Right atrium auricular region (tissue), 2 donors: ENCODE measurements at regions not wholly inside any gene's neighbourhood (a gene's known extent, or its start where the extent isn't known, plus 50 kb on each side); places are given as distances from the start of the nearest gene placed in this dataset.

ENCODE experiments used
- DNase-seq: peaks from one replicate; pipeline ENCODE4 v3.0.0-alpha.2; 2019; ENCODE audit warnings: low spot score
- H3K27ac ChIP-seq, 2 donors: fragments of 200-600 bp; sonication (generic); 1 replicate in 1 of 2; 2 replicates in 1 of 2; pipeline ENCODE4 v1.5.1; 2016 to 2019
- H3K27me3 ChIP-seq, 2 donors: fragments of 200-600 bp; sonication (generic); one replicate each; pipeline versions ENCODE4 v1.5.1 to v1.6.0; 2017 to 2019
- H3K36me3 ChIP-seq: fragments of 200-600 bp; sonication (generic); one replicate; pipeline ENCODE4 v1.5.1; 2016
- H3K4me1 ChIP-seq, 2 donors: fragments of 200-600 bp; sonication (generic); one replicate each; pipeline versions ENCODE4 v1.5.1 to v1.6.0; 2017 to 2019
- H3K4me3 ChIP-seq, 2 donors: fragments of 200-600 bp; sonication (generic); 1 replicate in 1 of 2; 2 replicates in 1 of 2; pipeline ENCODE4 v1.5.1; 2017 to 2019; ENCODE audit warnings: mild to moderate bottlenecking in 1 of 2, moderate library complexity in 1 of 2
- H3K9me3 ChIP-seq, 2 donors: fragments of 200-600 bp; sonication (generic); one replicate each; pipeline ENCODE4 v1.5.1; 2019
- CTCF ChIP-seq, 2 donors: fragments of 200-600 bp; sonication (generic); IDR thresholded peaks; one replicate each; pipeline ENCODE4 v1.5.1; 2019; ENCODE audit warnings: antibody characterized with exemption in 2 of 2

DNA sequence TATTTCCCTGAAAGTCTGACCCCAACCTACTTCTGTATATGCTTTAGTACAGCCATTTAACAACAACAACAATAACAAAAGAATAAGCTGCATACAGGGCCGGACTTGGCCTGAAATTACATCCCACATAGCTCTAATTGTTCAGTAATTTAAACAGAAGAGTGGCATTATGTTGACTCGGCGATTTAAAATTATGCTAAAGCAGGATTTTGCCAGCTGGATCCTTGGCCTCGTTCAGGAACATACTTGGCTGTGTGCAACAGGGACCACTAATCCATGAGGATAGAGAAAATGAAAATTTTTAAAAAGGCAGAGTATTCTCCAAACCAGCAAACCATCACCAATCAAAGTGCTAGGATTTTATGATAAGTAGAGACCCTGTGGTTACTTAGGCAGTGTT is 433.1 kb upstream of the RBMS3 start:
- no peak overlapping the region for H3K27ac ChIP-seq
- TF ChIP-seq CTCF (IDR thresholded peaks at IDR 0.05): no peak
- DNase-seq: no peak
- no peaks in the 10 kb centered on the region for H3K4me1 ChIP-seq
- H3K9me3 ChIP-seq: no peaks in the 10 kb centered on the region
- H3K27me3 ChIP-seq: no peaks in the 10 kb centered on the region
- H3K36me3 ChIP-seq: no peaks in the 10 kb centered on the region
- H3K4me3 ChIP-seq: no peak overlapping the region

- peak overlapping the region in 1 of 2 donors; percentile 16 for H3K27ac ChIP-seq
- no peak overlapping the region for H3K4me3 ChIP-seq
- H3K9me3 ChIP-seq: no peaks in the 10 kb centered on the region
- no peaks in the 10 kb centered on the region for H3K36me3 ChIP-seq
- H3K4me1 ChIP-seq: no peaks in the 10 kb centered on the region
- H3K27me3 ChIP-seq: no peaks in the 10 kb centered on the region
- TF ChIP-seq CTCF (IDR thresholded peaks at IDR 0.05): no peak
- DNase-seq: no peak
These were observed 430.7 kb upstream of the RBMS3 start for GRCh38 chr3:28850186-28850585.

DNA sequence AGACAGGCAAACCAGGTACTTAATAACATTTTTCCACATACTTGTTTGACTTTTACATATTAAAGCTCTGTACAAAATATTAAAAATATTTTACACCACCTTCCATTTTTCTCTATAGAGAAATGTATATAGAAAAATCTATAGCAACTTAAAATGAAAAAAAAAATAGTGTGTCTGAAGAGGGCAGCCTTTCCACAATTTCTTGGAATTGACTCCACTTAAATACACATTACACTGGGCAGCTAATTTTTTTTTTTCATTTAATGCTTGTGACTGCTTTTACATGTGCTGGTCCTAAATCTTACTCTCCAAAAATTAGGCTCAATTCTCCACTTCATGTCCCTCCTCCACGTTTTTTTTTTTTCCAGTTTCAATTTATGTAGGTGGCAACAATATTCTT is 427.0 kb upstream of the RBMS3 start:
- Histone ChIP-seq H3K9me3 (no peaks in the 10 kb centered on the region), H3K27me3 (no peaks in the 10 kb centered on the region), H3K4me3 (no peak overlapping the region), H3K4me1 (no peaks in the 10 kb centered on the region), H3K36me3 (no peaks in the 10 kb centered on the region), H3K27ac (no peak overlapping the region)
- no peak for DNase-seq
- peak in 1 of 2 donors; percentile 11 for TF ChIP-seq CTCF (IDR thresholded peaks at IDR 0.05)

DNA sequence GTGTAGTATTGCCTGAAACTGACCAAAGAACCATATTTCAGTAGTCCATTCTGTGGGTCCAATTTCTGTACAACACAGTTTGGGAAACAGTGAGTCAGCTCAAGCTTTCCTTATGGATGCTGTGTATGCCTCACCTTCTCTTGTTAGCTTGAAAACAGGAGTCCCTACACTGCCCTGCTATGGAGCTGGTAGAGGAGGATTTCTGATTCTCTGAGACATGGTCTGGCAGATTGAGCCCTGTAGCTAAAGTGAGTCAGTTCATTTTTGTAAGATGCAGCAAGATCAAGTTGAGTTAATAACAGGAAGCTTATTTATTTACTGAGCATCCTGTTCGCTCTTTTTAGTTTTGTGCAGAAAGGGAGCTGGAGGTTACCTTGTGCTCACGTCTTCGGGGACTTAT is 424.1 kb upstream of the RBMS3 start:
- no peak overlapping the region for H3K27ac ChIP-seq
- H3K27me3 ChIP-seq: no peaks in the 10 kb centered on the region
- peaks cover 0 to 10% of the 10 kb centered on the region in 2 donors for H3K4me1 ChIP-seq
- H3K4me3 ChIP-seq: no peak overlapping the region
- H3K36me3 ChIP-seq: no peaks in the 10 kb centered on the region
- DNase-seq: no peak
- no peaks in the 10 kb centered on the region for H3K9me3 ChIP-seq
- TF ChIP-seq CTCF (IDR thresholded peaks at IDR 0.05): no peak

DNA sequence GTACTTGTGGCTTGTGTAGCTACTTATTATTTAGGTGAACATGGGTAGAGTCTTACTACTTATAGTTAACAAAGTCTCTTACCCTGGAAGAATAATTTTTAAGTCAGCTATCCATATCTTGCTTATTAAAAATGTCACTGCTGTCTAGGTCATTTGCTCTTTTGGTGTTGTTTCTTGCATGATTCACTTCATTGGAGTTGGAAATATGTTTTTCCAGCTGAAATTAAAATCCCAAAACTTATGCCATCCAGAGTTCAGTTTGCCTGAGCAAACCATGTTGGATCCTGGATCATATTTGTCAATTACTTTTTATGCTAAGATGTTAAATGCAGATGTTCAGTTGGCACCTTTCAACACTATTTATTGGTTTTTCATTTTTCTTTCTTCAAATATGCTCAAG is 421.0 kb upstream of the RBMS3 start:
- no peak for TF ChIP-seq CTCF (IDR thresholded peaks at IDR 0.05)
- Histone ChIP-seq H3K27ac (peak overlapping the region in 1 of 2 donors; percentile 36), H3K9me3 (no peaks in the 10 kb centered on the region), H3K36me3 (no peaks in the 10 kb centered on the region), H3K4me1 (peaks cover 0 to 10% of the 10 kb centered on the region in 2 donors), H3K27me3 (no peaks in the 10 kb centered on the region), H3K4me3 (no peak overlapping the region)
- DNase-seq: no peak

- H3K4me3 ChIP-seq: no peak overlapping the region
- no peaks in the 10 kb centered on the region for H3K9me3 ChIP-seq
- peak; percentile 63 for DNase-seq
- peaks cover 0 to 10% of the 10 kb centered on the region in 2 donors for H3K4me1 ChIP-seq
- no peak for TF ChIP-seq CTCF (IDR thresholded peaks at IDR 0.05)
- H3K27ac ChIP-seq: peak overlapping the region in 1 of 2 donors; percentile 36
- H3K27me3 ChIP-seq: no peaks in the 10 kb centered on the region
- no peaks in the 10 kb centered on the region for H3K36me3 ChIP-seq
These were observed 420.6 kb upstream of the RBMS3 start for GRCh38 chr3:28860307-28860706.
